Testis (tissue), 2 donors: ENCODE measurements at regions not wholly inside any gene's neighbourhood (a gene's known extent, or its start where the extent isn't known, plus 50 kb on each side); places are given as distances from the start of the nearest gene placed in this dataset.

Experiments
- POLR2A ChIP-seq: fragments of 450-650 bp; IDR thresholded peaks from one replicate; pipeline ENCODE4 v1.6.1; 2017; ENCODE audit warnings: antibody characterized with exemption, mild to moderate bottlenecking, moderate library complexity
- TF ChIP-seq, protein P1 (sequence below), 3 experiments: fragments of 450-650 bp in 2 of 3; fragments of 200-600 bp in 1 of 3; sonication (generic) in 1 of 3; IDR thresholded peaks; one replicate each; pipeline ENCODE4 v1.5.1; 2016 to 2019; ENCODE audit warnings: antibody characterized with exemption in 3 of 3, mild to moderate bottlenecking in 2 of 3, moderate library complexity in 1 of 3

DNA sequence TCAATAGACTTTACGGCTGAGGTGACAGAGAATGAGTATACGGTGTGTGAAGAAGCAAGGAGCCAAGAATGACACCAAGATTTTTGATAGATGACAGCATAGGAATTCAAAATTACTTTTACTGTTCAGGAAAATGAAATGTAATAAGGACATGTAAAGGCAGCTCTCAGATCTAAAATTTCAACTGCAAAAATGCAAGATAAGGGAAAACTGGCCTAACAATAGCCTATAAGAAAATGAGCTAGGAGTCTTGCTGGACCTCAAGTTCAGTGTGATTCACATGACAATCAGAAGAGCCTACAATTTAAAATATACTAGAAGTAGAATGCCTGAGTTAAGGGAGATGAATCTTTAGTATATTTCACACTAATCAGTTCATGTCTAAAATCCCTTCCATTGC is 102.0 kb downstream of the RPS29 start:
- TF ChIP-seq, protein P1, sequence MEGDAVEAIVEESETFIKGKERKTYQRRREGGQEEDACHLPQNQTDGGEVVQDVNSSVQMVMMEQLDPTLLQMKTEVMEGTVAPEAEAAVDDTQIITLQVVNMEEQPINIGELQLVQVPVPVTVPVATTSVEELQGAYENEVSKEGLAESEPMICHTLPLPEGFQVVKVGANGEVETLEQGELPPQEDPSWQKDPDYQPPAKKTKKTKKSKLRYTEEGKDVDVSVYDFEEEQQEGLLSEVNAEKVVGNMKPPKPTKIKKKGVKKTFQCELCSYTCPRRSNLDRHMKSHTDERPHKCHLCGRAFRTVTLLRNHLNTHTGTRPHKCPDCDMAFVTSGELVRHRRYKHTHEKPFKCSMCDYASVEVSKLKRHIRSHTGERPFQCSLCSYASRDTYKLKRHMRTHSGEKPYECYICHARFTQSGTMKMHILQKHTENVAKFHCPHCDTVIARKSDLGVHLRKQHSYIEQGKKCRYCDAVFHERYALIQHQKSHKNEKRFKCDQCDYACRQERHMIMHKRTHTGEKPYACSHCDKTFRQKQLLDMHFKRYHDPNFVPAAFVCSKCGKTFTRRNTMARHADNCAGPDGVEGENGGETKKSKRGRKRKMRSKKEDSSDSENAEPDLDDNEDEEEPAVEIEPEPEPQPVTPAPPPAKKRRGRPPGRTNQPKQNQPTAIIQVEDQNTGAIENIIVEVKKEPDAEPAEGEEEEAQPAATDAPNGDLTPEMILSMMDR (IDR thresholded peaks at IDR 0.05), result no peak
- no peak for TF ChIP-seq POLR2A
